Breast epithelium (tissue), 3 donors: ENCODE measurements at regions not wholly inside any gene's neighbourhood (a gene's known extent, or its start where the extent isn't known, plus 50 kb on each side); places are given as distances from the start of the nearest gene placed in this dataset.

ENCODE experiments used
- POLR2A ChIP-seq: fragments of 450-650 bp; IDR thresholded peaks from one replicate; pipeline ENCODE4 v1.6.1; 2016; ENCODE audit warnings: antibody characterized with exemption, mild to moderate bottlenecking, moderate library complexity
- TF ChIP-seq, protein P1 (sequence below), 3 donors: fragments of 450-650 bp; IDR thresholded peaks; one replicate each; pipeline ENCODE4 v1.5.1; 2016 to 2017; ENCODE audit warnings: antibody characterized with exemption in 3 of 3, mild to moderate bottlenecking in 3 of 3, moderate library complexity in 3 of 3

- TF ChIP-seq, protein P1, sequence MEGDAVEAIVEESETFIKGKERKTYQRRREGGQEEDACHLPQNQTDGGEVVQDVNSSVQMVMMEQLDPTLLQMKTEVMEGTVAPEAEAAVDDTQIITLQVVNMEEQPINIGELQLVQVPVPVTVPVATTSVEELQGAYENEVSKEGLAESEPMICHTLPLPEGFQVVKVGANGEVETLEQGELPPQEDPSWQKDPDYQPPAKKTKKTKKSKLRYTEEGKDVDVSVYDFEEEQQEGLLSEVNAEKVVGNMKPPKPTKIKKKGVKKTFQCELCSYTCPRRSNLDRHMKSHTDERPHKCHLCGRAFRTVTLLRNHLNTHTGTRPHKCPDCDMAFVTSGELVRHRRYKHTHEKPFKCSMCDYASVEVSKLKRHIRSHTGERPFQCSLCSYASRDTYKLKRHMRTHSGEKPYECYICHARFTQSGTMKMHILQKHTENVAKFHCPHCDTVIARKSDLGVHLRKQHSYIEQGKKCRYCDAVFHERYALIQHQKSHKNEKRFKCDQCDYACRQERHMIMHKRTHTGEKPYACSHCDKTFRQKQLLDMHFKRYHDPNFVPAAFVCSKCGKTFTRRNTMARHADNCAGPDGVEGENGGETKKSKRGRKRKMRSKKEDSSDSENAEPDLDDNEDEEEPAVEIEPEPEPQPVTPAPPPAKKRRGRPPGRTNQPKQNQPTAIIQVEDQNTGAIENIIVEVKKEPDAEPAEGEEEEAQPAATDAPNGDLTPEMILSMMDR (IDR thresholded peaks at IDR 0.05): no peak
- TF ChIP-seq POLR2A: no peak
Measured at GRCh38 chr14:66076176-66076575, 410.0 kb upstream of the CCDC196 start.
